ENCODE measurements at regions not wholly inside any gene's neighbourhood (a gene's known extent, or its start where the extent isn't known, plus 50 kb on each side); places are given as distances from the start of the nearest gene placed in this dataset.

GRCh38 chr2:164439885-164440284 is 181.4 kb downstream of the GRB14 start:
- intact Hi-C loops (cut with DNase I): no loop called here

GRCh38 chr2:164439235-164439634 is 182.0 kb downstream of the GRB14 start:
- intact Hi-C loops (cut with DNase I): no loop called here
- DNase-seq: no peak

More at GRCh38 chr2:164439885-164440284, 181.4 kb downstream of the GRB14 start:
- no peak for DNase-seq

GRCh38 chr2:164438490-164439205 is 182.6 kb downstream of the GRB14 start:
- DNase-seq: no peak
- intact Hi-C loops (cut with DNase I): no loop called here

- intact Hi-C loops (cut with DNase I): no loop called here
- DNase-seq: no peak
Observed at GRCh38 chr2:164436131-164436530, 185.2 kb downstream of the GRB14 start.

GRCh38 chr2:164430166-164430783 is 191.0 kb downstream of the GRB14 start:
- intact Hi-C loops (cut with DNase I): no loop called here
- DNase-seq: peak in 37 of 42 donors; percentile 3 to 80 (median 51)

- no peak for DNase-seq
- intact Hi-C loops (cut with DNase I): loop anchor here (5.0 kb wide), 1 partner anchor 1257 kb away; no protein-coding TSS in a partner anchor
Observed at GRCh38 chr2:164429354-164429753, 191.9 kb downstream of the GRB14 start.

- DNase-seq: no peak
- intact Hi-C loops (cut with DNase I): loop anchor here (5.0 kb wide), 1 partner anchor 1255 kb away; no protein-coding TSS in a partner anchor
Observed at GRCh38 chr2:164427111-164427510, 194.2 kb downstream of the GRB14 start.

- intact Hi-C loops (cut with DNase I): no loop called here
- no peak for DNase-seq
Observed at GRCh38 chr2:164420787-164421186, 200.5 kb downstream of the GRB14 start.

- intact Hi-C loops (cut with DNase I): no loop called here
Observed at GRCh38 chr2:164412831-164413230, 208.5 kb downstream of the GRB14 start.

GRCh38 chr2:164389411-164389810 is 231.9 kb downstream of the GRB14 start:
- no peak for DNase-seq
- intact Hi-C loops (cut with DNase I): no loop called here

More at GRCh38 chr2:164412831-164413230, 208.5 kb downstream of the GRB14 start:
- DNase-seq: no peak

GRCh38 chr2:164388511-164388910 is 232.8 kb downstream of the GRB14 start:
- intact Hi-C loops (cut with DNase I): no loop called here
- DNase-seq: peak in 33 of 42 donors; percentile 4 to 81 (median 34)

GRCh38 chr2:164386231-164386630 is 235.1 kb downstream of the GRB14 start:
- no peak for DNase-seq
- intact Hi-C loops (cut with DNase I): no loop called here

- DNase-seq: no peak
- intact Hi-C loops (cut with DNase I): no loop called here
Observed at GRCh38 chr2:164384434-164384833, 236.8 kb downstream of the GRB14 start.

GRCh38 chr2:164371916-164372315 is 249.4 kb downstream of the GRB14 start:
- no peak for DNase-seq
- intact Hi-C loops (cut with DNase I): no loop called here

GRCh38 chr2:164369366-164369765 is 251.9 kb downstream of the GRB14 start:
- intact Hi-C loops (cut with DNase I): no loop called here
- DNase-seq: no peak

GRCh38 chr2:164368896-164369295 is 252.4 kb downstream of the GRB14 start:
- DNase-seq: no peak
- intact Hi-C loops (cut with DNase I): no loop called here

- no peak for DNase-seq
- intact Hi-C loops (cut with DNase I): no loop called here
Observed at GRCh38 chr2:164363646-164364045, 257.6 kb downstream of the GRB14 start.

GRCh38 chr2:164351536-164351935 is 269.7 kb downstream of the GRB14 start:
- intact Hi-C loops (cut with DNase I): no loop called here
- no peak for DNase-seq

- no peak for DNase-seq
- intact Hi-C loops (cut with DNase I): no loop called here
Observed at GRCh38 chr2:164335947-164336346, 285.3 kb downstream of the GRB14 start.

GRCh38 chr2:164335128-164335527 is 286.2 kb downstream of the GRB14 start:
- intact Hi-C loops (cut with DNase I): no loop called here
- no peak for DNase-seq

GRCh38 chr2:164328310-164328709 is 293.0 kb downstream of the GRB14 start:
- intact Hi-C loops (cut with DNase I): no loop called here

More at GRCh38 chr2:164328310-164328709, 293.0 kb downstream of the GRB14 start:
- no peak for DNase-seq

Measured in head of caudate nucleus (tissue), 42 donors.